Panc1 (cell line): ENCODE measurements at regions not wholly inside any gene's neighbourhood (a gene's known extent, or its start where the extent isn't known, plus 50 kb on each side); places are given as distances from the start of the nearest gene placed in this dataset.

Experiments
- ATAC-seq: fragments of 200-7000 bp; cut with Tn5 transposase; 2 replicates; pipeline ENCODE4 v1.9.1; 2020; ENCODE audit warnings: mild to moderate bottlenecking, moderate library complexity
- BruUV-seq: library from RNA; stranded (reverse); fragments of 400-500 nt; replicated peaks from 2 replicates; lab custom pipeline; 2021; lab: Mats Ljungman, UMichigan
- CTCF ChIA-PET: fragments of 300-600 bp; sonication (Branson Sonifier 250); formaldehyde crosslinking; loops from one replicate; lab custom pipeline; 2022; ENCODE audit warnings: antibody characterized with exemption; lab: Charles Lee
- POLR2A ChIA-PET: fragments of 300-600 bp; sonication (Branson Sonifier 250); formaldehyde crosslinking; loops from one replicate; lab custom pipeline; 2022; ENCODE audit warnings: antibody characterized with exemption; lab: Charles Lee
- DNase-seq: peaks from one replicate; pipeline ENCODE4 v3.0.0-alpha.2; 2010; ENCODE audit warnings: low read depth, low spot score
- H3K27ac ChIP-seq: 2 replicates; pipeline ENCODE4 v1.5.1; 2011; ENCODE audit warnings: mild to moderate bottlenecking, low read length, inconsistent platforms
- H3K27me3 ChIP-seq: fragments of 200-500 bp; sonication (Bioruptor generic); 2 replicates; pipeline ENCODE4 v1.6.0; 2014; ENCODE audit warnings: low read length, inconsistent platforms; ENCODE audit not compliant: control insufficient read depth, insufficient read depth
- H3K36me3 ChIP-seq: fragments of 200-500 bp; sonication (Bioruptor generic); 2 replicates; pipeline ENCODE4 v1.5.1; 2014; ENCODE audit warnings: inconsistent platforms, mild to moderate bottlenecking, low read length, moderate library complexity; ENCODE audit not compliant: control insufficient read depth, insufficient read depth
- H3K4me1 ChIP-seq: 2 replicates; pipeline ENCODE4 v1.5.1; 2011; ENCODE audit warnings: inconsistent platforms, mild to moderate bottlenecking, low read length, moderate library complexity; ENCODE audit not compliant: control insufficient read depth, insufficient read depth
- H3K4me3 ChIP-seq, 2 experiments: 2 replicates each; pipeline ENCODE4 v1.5.1; 2011 to 2012; ENCODE audit warnings: low read depth in 2 of 2, low read length in 2 of 2, mild to moderate bottlenecking in 2 of 2, inconsistent platforms in 1 of 2, moderate library complexity in 1 of 2
- H3K9me3 ChIP-seq: fragments of 200-500 bp; sonication (Bioruptor generic); 2 replicates; pipeline ENCODE4 v1.5.1; 2014; ENCODE audit warnings: low read depth, mild to moderate bottlenecking, inconsistent platforms, low read length, moderate library complexity; ENCODE audit not compliant: control insufficient read depth, insufficient read depth
- CTCF ChIP-seq: fragments of 450-650 bp; IDR thresholded peaks from 2 replicates; pipeline ENCODE4 v1.5.1; 2017; ENCODE audit warnings: mild to moderate bottlenecking
- POLR2AphosphoS5 ChIP-seq: IDR thresholded peaks from 2 replicates; pipeline ENCODE4 v1.6.1; 2012; ENCODE audit warnings: mild to moderate bottlenecking, low read depth, low read length, moderate library complexity
- REST ChIP-seq, 2 experiments: IDR thresholded peaks; 2 replicates each; pipeline ENCODE4 v1.6.1; 2011 to 2012; ENCODE audit warnings: low read depth in 2 of 2, control low read depth in 1 of 2, low read length in 1 of 2, mild to moderate bottlenecking in 1 of 2, moderate library complexity in 1 of 2; ENCODE audit not compliant: insufficient read depth in 1 of 2
- SIN3A ChIP-seq: IDR thresholded peaks from 2 replicates; pipeline ENCODE4 v1.6.1; 2012; ENCODE audit warnings: low read depth, mild to moderate bottlenecking, low read length, moderate library complexity, borderline replicate concordance; ENCODE audit not compliant: insufficient read depth
- TCF7L2 ChIP-seq: IDR thresholded peaks from 2 replicates; pipeline ENCODE4 v1.6.1; 2011; ENCODE audit warnings: mild to moderate bottlenecking, low read depth, low read length, inconsistent platforms
- in situ Hi-C: cut with HindIII; loops from 2 replicates; pipeline ENCODE4 v1.10.0; 2016; ENCODE audit warnings: low sequenced_read_pairs, low pct_unique_long_range_greater_than_20kb
- intact Hi-C: fragments of 100-400 bp; cut with micrococcal nuclease; formaldehyde crosslinking; loops from one replicate; pipeline ENCODE4 v1.10.0; 2022; ENCODE audit not compliant: unreplicated experiment

DNA sequence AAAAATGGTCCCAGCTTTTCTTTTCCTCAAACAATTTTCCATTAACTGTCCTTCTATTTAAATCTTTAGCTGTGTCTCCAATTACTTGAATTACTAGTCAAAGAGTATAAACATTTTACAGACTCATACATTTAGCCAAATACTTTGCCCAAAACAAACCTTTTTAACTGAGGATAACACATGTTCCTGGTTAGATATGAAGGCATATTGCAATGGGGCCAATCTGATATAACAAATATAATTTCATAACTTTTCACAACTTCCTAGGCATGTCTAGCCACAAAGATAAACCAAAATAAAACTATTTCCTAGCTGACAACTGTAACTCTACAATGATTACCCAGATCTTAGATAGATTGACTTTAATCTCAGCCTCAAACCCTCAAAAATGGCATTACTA lies 247.5 kb upstream of the ZNF521 start:
- intact Hi-C loops (no loop called here), in situ Hi-C loops (no loop called here)
- ChIA-PET POLR2A (no interaction called here), CTCF (no interaction called here)
- no peak overlapping the region for H3K27ac ChIP-seq
- DNase-seq (no peak), ATAC-seq (no peak)
- H3K4me1 ChIP-seq, result no peaks in the 10 kb centered on the region
- H3K9me3 ChIP-seq, result no peaks in the 10 kb centered on the region
- BruUV-seq, result no TSS peak
- H3K36me3 ChIP-seq, result no peaks in the 10 kb centered on the region
- H3K4me3 ChIP-seq, result no peak overlapping the region
- H3K27me3 ChIP-seq, result no peaks in the 10 kb centered on the region
- no peak for TF ChIP-seq POLR2AphosphoS5
- TF ChIP-seq REST (IDR thresholded peaks at IDR 0.05; ENCODE audit: insufficient read depth in 1 of 2, low read depth in 2 of 2, low read length in 1 of 2), result no peak
- TF ChIP-seq CTCF, result no peak
- no peak for TF ChIP-seq SIN3A
- no peak for TF ChIP-seq TCF7L2

DNA sequence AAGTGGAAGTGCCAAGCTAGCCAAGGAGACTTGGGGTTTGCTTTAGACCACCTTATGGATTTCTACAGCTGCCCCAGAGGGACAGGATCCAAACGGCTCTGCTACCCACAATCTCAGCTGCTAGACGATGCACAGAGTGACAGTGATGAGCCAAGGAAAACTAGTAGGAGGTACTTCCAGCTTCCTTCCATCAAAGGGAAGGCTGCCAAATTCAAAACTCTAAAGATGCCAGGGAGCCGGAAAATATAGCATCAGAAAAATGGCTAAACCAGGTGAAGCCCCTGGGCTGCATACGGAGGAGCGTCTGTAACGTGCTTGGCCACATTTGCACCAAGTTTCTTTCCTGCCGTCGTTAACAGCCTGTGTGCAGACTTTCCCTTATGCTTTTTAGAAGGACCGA lies 245.5 kb upstream of the ZNF521 start:
- intact Hi-C loops (no loop called here), in situ Hi-C loops (no loop called here)
- ChIA-PET CTCF (no interaction called here), POLR2A (no interaction called here)
- no peaks in the 10 kb centered on the region for H3K9me3 ChIP-seq
- no TSS peak for BruUV-seq
- no peak for DNase-seq
- H3K4me3 ChIP-seq, result no peak overlapping the region
- H3K36me3 ChIP-seq, result no peaks in the 10 kb centered on the region
- H3K27ac ChIP-seq, result no peak overlapping the region
- no peaks in the 10 kb centered on the region for H3K4me1 ChIP-seq
- TF ChIP-seq POLR2AphosphoS5, result no peak
- TF ChIP-seq TCF7L2, result no peak
- no peak for TF ChIP-seq REST (IDR thresholded peaks at IDR 0.05; ENCODE audit: insufficient read depth in 1 of 2, low read depth in 2 of 2, low read length in 1 of 2)
- no peak for TF ChIP-seq CTCF
- TF ChIP-seq SIN3A, result no peak
- H3K27me3 ChIP-seq, result no peaks in the 10 kb centered on the region
- no peak for ATAC-seq
